Brain microvascular endothelial cell (primary cell): ENCODE measurements at regions not wholly inside any gene's neighbourhood (a gene's known extent, or its start where the extent isn't known, plus 50 kb on each side); places are given as distances from the start of the nearest gene placed in this dataset.

Experiments
- DNase-seq: peaks from one replicate; pipeline ENCODE4 v3.0.0-alpha.2; 2020
- H3K27ac ChIP-seq: fragments of 250-450 bp; sonication (Bioruptor Pico); 2 replicates; pipeline ENCODE4 v1.5.1; 2020; ENCODE audit warnings: mild to moderate bottlenecking, moderate library complexity
- H3K27me3 ChIP-seq: fragments of 250-450 bp; sonication (Bioruptor Pico); replicated peaks from 2 replicates; pipeline ENCODE4 v1.5.1; 2020; ENCODE audit warnings: mild to moderate bottlenecking
- H3K36me3 ChIP-seq: fragments of 250-450 bp; sonication (Bioruptor Pico); replicated peaks from 2 replicates; pipeline ENCODE4 v1.5.1; 2020; ENCODE audit warnings: mild to moderate bottlenecking
- H3K4me3 ChIP-seq: 2 replicates; pipeline ENCODE4 v1.5.1; 2011; ENCODE audit warnings: low read depth, mild to moderate bottlenecking, control low read depth, low read length, moderate library complexity
- in situ Hi-C: cut with HindIII; loops from 2 replicates; pipeline ENCODE4 v1.10.0; 2017; ENCODE audit warnings: low sequenced_read_pairs, low pct_ligation_motif_present
- TF ChIP-seq, protein P1 (sequence below): IDR thresholded peaks from 2 replicates; pipeline ENCODE4 v1.5.1; 2011; ENCODE audit warnings: low read depth, mild to moderate bottlenecking, moderate library complexity, low read length, control low read depth, inconsistent platforms; ENCODE audit errors: missing control alignments

DNA sequence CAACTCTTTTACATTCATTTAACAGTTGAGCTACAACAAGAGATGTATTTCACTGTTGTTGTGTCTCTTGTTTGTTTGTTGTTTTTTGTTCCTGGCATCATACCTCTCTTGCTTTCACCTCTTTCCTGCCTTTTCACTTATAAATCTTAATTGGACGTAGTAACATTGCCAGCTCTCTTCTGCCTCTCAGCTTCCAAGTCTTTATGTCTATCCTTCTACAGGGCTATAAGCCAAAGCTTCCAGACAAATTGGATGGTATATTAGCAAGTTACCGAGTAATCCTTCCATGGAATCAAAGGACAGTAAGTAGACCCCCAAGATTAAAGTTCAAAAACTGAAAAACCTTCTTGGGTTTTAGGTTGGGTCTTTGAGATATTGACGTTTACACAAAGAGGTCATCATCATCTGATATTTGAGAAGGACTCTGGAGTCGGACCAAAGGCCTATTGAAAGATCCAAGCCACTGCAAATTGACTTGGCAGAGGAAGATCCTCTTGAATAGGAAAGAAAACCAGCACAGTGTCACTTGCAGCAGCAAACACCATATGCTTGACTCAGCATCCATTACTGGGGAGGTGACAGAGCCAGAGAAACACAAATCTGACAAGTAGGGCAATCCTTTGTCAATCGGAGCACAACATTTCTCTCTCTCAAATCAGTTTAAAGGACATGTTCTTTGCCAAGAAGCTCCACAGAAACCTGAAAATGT, 648.5 kb upstream of the NR2F2 start:
- TF ChIP-seq, protein P1, sequence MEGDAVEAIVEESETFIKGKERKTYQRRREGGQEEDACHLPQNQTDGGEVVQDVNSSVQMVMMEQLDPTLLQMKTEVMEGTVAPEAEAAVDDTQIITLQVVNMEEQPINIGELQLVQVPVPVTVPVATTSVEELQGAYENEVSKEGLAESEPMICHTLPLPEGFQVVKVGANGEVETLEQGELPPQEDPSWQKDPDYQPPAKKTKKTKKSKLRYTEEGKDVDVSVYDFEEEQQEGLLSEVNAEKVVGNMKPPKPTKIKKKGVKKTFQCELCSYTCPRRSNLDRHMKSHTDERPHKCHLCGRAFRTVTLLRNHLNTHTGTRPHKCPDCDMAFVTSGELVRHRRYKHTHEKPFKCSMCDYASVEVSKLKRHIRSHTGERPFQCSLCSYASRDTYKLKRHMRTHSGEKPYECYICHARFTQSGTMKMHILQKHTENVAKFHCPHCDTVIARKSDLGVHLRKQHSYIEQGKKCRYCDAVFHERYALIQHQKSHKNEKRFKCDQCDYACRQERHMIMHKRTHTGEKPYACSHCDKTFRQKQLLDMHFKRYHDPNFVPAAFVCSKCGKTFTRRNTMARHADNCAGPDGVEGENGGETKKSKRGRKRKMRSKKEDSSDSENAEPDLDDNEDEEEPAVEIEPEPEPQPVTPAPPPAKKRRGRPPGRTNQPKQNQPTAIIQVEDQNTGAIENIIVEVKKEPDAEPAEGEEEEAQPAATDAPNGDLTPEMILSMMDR: no peak
- no peak overlapping the region for H3K4me3 ChIP-seq
- H3K27me3 ChIP-seq: no peaks in the 10 kb centered on the region
- no peak for DNase-seq
- in situ Hi-C loops: no loop called here
- H3K27ac ChIP-seq: no peak overlapping the region
- no peaks in the 10 kb centered on the region for H3K36me3 ChIP-seq

DNA sequence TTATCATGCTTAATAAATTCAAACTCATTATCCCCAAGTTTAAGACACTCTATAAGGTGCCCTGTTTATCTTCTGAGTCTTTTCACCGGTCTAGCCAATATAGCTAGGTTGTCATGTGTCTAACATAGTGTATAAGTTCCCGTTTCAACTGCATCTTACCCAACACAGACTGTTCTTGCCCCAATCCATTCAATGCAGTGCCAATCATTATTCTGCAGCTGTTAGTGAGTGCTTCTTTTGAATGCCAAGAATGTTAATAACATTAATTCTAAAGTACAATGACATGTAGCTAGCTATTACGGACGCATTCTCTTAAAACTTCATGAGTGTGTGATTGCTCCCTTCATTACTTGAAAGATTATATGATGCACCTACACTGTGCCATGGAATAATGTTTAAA, 646.4 kb upstream of the NR2F2 start:
- Histone ChIP-seq H3K27ac (peak overlapping the region; percentile 79), H3K27me3 (no peaks in the 10 kb centered on the region), H3K4me3 (no peak overlapping the region), H3K36me3 (no peaks in the 10 kb centered on the region)
- in situ Hi-C loops: no loop called here
- TF ChIP-seq, protein P1: no peak
- no peak for DNase-seq

DNA sequence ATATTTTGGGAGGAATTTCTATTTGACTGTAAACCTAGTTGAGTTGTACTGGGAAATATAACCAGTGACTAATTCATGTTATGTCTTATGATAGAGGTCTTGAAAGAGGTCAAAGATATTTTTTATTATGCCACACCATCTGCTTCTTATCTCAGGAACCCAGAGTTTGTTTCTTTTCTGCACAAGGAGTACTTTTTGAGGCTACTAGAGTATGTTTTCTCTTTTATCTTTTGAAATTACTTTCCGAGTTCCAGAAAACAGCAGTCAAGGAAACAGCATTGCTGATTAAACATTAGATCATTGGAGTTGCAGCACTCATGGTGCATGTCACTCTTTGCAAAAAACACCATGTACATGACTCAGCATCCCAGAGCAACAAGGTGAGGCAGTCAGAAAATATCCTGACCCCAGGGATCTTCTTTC, 645.8 kb upstream of the NR2F2 start:
- Histone ChIP-seq H3K27me3 (no peaks in the 10 kb centered on the region), H3K4me3 (no peak overlapping the region), H3K36me3 (no peaks in the 10 kb centered on the region), H3K27ac (peak overlapping the region; percentile 79)
- DNase-seq: peak; percentile 89
- in situ Hi-C loops: no loop called here
- TF ChIP-seq, protein P1: no peak

DNA sequence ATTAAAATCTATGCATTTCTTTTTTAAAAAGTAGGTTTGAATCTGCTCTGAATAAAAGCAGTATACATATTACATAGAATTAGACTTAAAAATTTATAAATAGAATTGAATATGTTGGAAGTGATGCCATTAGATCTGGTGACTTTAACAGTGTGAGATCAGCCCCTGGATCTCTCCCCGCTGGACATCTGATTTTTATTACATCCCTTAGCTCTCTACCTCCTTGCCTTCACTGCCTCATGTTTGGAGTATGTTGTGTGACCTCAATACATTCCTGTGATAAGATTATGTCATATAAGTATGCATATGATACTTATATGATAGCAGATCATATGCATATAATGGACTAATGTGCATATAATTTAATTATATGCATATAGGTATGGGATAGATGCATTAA, 643.4 kb upstream of the NR2F2 start:
- in situ Hi-C loops: no loop called here
- no peak overlapping the region for H3K4me3 ChIP-seq
- TF ChIP-seq, protein P1: no peak
- no peak for DNase-seq
- no peak overlapping the region for H3K27ac ChIP-seq
- H3K27me3 ChIP-seq: no peaks in the 10 kb centered on the region
- H3K36me3 ChIP-seq: no peaks in the 10 kb centered on the region

DNA sequence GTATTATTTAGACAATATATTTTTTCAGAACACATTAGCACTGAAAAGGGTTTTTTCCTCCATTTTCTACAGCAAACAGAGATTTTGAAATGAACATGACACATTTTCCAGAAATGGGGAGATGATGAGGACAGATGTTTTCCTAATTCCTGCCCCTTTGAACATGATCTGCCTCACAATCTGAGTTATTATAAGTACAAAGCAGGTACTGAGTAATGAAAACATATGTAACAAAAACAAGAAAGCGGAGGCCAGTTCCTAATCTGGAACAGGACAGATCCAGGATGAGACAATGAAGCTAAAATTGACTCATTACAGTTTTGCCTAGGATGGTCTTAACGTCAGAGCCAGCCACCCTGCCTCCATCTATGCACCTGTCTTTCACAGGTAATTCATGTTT, 642.8 kb upstream of the NR2F2 start:
- Histone ChIP-seq H3K27ac (no peak overlapping the region), H3K4me3 (no peak overlapping the region), H3K36me3 (no peaks in the 10 kb centered on the region), H3K27me3 (no peaks in the 10 kb centered on the region)
- in situ Hi-C loops: no loop called here
- no peak for DNase-seq
- TF ChIP-seq, protein P1: no peak

DNA sequence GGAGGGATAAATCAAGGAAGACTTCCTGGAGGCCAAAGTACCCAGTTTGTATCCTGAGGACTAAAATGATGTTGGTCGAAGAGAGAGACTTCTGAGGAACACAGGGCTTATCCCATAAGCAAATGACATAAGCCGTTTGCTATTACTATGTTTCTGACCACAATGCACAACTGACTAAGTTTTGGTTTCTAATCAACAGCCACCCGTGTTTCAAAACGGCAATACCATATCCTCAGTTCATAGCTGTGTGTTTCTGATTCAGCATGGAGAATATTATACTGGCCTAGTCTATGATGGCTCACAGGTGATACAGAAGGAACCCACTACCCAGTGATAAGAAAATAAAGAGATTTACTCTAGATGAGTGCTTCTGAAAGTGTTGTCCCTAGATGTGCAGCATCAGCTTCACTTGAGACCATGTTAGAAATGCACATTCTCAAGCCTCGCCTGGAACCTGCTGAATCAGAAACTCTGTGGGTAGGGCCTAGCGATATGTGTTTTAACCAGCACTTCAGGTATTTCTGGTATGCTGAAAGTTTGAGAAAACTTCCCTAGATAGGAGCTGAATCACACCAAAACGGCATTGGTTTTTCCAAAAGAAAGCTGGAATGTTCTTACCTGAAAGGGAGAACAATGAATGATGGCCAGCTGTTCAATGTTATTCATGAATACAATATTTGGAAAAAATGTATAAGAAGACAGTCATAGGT, 639.7 kb upstream of the NR2F2 start:
- no peaks in the 10 kb centered on the region for H3K27me3 ChIP-seq
- no peak for DNase-seq
- TF ChIP-seq, protein P1: no peak
- H3K4me3 ChIP-seq: no peak overlapping the region
- no peak overlapping the region for H3K27ac ChIP-seq
- in situ Hi-C loops: no loop called here
- H3K36me3 ChIP-seq: no peaks in the 10 kb centered on the region
